NCI-H1930 (cell line): ENCODE measurements at regions not wholly inside any gene's neighbourhood (a gene's known extent, or its start where the extent isn't known, plus 50 kb on each side); places are given as distances from the start of the nearest gene placed in this dataset.
"Not testable (repeated sequence)": the region's sequence is repeated elsewhere in the genome, so short reads cannot be mapped to it uniquely, and the experiment has no call there.

Experiments used
- DNase-seq, 2 experiments: peaks; one replicate each; lab custom pipeline; 2025; lab: John Stamatoyannopoulos, UW

DNA sequence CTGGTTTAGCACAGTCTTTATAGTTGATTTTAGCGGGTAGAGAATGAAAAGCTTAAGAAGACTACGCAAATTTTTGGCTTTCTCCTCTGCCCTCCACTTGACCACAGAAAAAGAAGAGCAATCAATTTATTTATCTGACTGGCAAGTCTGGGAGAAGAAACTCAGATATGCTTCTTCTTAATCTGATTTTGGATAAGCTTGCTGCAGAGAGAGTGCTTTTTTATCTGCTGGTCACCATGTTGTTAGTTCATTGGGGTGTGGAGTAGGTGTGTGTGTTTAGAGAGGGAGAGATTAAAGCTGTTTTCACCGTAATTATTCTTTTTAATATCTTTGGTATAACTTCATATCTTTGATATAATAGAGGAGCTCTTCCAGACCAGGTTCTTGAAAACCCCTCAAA, 471.4 kb upstream of the SLC10A2 start:
- no peak for DNase-seq

DNA sequence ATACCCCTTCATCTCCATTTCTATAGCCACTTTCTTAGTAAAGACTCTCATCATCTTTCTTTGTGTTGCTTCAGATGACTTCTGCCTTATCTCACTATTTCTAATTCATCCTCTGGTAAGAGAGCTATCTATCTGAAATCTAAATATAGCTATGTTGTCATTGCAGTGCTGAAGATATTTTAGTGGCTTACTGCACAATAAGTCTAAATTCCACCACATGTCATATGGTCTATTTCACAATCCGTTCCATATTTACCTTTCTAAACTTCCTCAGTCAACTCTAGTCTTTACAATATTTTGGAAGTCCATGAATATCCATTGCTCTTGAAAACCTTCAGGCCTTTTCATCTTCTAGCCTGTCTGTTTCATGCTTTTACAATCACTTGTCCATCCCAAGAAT, 465.1 kb upstream of the SLC10A2 start:
- no peak for DNase-seq

DNA sequence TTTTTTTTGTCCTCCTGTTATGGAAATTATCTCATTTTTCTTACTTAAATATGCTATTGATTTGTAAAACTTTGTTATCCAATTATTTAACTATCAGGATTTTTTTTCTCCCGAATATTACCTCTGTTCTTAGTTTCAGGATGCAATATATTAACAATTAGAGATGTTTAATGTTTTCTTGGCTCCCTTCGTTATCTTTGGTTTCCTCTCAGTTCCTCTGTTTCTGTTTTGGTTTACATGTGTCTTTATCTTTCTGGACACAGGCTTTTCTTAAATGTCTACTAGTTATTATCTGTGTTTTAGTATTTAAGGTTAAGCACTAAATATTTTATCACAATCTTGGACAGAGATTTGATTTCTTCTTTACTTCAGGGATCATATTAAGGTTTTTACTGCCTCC, 462.2 kb upstream of the SLC10A2 start:
- DNase-seq = no peak

DNA sequence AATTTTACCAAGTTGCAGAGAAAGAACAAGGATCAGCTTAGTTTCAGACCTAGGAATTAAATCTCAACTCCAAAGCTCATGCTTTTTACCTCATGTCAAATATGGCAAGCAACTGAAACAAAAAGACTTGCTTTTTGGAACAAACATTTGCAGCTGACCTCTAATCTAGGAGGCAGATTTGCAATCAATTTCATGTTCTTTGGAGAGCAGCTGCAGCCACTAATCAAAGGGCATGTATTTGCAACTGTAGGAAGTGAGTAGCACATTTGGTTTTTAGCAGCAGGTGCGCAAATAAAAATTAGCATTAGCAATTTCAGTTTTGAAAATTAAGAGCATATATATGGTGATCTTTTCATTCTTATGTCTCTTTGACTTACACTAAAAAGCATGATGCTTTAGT, 459.3 kb upstream of the SLC10A2 start:
- DNase-seq = peak in 1 of 2 experiments; percentile 38

DNA sequence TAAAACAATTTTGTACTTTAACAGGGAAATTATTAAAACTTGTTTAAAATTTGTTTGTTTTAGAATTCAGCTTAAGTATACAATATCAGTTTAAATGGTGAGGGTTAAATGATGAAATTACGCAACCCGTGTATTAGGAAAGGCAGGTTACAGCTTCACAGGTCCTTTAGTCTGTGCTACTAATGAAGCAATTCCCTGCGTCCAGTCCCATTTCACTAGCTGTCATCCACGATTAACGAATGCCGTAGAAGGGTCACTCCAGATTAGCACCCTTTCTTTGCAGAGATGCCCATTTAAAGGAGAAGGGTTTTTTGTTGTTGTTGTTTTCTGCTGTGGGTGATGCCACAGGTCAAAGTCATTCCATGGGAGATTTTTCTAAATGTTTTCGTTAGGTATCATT, 457.6 kb upstream of the SLC10A2 start:
- no peak for DNase-seq

DNA sequence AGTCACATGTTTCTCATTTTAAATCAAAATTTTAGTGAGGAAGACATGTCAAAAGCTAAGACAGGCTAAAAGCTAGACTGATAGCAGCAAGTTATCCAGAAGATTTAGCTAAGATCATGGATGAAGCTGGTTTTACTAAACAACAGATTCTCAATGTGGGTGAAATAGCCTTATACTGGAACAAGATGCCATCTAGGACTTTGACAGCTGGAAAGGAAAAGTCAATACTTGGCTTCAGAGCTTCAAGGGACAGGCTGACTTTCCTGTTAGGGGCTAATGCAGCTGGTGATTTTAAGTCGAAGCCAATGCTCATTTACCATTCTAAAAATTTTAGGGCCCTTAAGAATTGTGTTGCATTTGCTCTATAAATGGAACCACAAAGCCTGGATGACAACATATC, 455.3 kb upstream of the SLC10A2 start:
- DNase-seq = no peak

DNA sequence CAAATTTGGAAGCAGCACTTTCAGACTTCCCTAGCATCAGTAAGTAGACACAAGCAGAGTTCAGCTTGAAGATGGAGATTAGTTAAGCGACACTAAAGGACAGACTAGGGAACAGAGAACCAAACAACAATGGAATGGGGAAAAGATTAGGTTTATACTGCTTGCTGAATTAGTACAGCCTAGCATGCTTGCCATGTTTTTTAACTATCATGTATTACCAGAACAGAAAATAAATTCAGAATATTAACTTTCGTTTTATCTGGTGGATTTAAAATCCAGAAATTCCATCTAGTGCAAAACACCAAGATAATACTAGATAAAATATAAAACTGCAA, 451.5 kb upstream of the SLC10A2 start:
- DNase-seq = no peak

DNA sequence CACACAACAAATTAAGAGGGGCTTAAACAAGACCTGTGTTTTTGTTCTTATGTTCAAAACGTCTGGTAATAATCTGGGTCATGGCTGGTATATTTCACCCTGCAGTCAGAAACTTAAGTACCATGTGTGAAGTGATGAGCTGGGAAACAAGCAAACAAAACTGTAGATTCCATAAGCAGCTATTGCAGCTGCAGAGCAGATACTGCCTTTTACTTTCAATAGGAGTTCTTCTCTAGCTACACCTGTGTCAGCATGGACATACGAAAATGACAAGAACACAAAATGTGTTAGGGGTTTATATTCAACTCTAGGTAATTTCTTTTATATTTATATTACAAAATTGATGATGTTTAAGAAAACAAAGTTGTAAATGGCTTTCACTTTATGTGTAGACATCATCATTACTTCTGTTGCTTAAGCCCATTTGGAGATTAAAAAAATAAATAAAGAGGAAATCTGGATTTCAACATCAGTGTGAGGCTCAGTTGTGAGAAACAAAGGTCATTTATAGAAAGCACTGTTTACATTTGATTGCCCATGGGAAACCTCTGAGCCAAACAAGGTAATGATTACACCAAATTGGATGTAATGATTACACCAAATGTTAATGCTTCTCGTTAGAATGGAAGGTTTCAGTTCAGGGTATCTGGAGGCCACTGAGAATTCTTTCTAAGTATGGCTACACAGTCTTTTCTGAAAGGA, 451.0 kb upstream of the SLC10A2 start:
- peak; percentile 87 to 90 for DNase-seq

DNA sequence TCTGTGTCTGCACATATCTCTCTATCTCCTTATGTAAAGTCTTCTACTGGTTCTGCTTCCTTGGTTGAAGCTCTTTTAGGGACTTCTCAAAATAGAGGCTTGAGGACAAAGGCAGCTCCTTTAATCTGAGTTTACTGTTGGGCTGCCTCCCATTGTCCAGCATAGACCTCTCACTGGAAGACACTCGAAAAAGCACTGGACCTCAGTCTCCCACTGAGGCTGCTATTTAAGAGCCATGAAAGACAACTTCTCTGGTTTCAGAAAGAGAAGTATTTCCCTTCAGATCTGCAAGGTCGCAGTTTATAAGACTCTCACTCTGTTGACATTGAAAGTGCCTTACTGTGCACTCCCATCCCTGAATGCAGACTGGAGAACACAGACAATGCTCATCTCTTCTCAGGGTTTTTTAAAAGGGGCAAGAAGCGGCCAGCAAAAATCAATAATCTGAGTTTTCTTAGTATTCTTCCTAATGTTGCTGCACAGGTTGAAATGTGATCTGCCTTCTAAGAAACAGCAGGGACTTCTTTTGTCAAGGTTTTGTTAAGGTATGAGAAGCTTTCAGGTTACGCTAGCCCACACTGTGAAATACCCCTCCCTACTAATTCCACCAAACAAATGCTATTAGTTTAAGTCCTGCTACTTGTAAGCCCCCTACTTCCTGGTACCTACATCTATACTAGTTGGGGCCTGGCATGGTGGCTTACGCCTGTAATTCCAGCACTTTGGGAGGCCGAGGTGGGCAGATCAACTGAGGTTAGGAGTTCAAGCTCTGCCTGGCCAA, 450.0 kb upstream of the SLC10A2 start:
- DNase-seq = no peak

DNA sequence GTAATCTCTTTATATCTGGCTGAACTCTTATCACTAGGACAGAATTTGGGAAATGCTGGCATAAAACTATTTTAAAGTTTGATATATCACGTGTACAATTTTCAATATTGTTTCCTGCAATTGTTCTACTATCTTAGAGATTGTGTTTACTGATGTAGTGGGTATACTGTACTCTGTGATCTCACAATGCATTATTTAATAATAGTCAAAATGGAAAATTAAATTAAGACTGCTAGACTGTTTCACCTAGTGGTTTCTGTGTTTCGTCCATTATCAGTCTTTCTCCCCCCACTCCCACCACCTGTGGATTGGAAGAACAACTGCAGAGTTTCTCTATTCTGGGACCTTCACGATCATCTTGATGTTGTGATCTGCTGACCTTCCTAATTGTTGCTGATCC, 449.2 kb upstream of the SLC10A2 start:
- no peak for DNase-seq

DNA sequence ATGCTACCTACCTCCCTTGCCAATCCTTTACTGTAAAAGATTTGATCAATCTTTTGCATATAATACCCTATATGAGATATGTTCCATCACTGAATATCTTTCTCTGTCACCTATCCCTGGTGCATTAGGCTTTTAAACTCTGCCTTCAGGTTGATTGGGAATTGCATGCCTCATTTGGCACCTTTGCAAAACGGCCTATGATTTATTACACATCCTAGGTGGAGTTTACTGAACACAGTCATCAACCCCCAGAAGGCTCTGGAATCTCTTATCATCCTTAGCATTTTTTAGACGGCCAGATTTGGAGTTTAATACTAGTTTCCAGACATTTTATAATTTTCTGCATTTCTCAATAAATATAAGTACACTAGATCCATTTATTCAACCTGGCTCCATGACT, 448.4 kb upstream of the SLC10A2 start:
- no peak for DNase-seq

DNA sequence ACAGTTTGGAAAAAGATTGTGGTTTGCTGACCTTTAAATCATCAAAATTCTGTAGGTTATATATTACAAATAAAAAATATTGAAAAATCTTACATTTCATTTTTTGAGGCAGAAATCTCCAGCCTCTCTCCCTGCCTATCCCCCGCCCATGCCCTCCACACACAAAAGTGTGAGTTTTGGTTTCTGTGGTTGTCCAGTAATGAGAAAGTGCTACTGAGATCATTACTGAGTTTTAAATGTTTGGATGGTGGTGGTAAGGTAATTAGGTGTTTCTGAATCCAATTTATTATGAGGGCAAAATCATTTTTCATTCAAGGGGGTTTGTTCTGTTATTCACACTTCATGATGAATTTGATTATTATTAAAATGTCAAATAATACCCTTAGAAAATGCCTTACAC, 448.0 kb upstream of the SLC10A2 start:
- DNase-seq = no peak

DNA sequence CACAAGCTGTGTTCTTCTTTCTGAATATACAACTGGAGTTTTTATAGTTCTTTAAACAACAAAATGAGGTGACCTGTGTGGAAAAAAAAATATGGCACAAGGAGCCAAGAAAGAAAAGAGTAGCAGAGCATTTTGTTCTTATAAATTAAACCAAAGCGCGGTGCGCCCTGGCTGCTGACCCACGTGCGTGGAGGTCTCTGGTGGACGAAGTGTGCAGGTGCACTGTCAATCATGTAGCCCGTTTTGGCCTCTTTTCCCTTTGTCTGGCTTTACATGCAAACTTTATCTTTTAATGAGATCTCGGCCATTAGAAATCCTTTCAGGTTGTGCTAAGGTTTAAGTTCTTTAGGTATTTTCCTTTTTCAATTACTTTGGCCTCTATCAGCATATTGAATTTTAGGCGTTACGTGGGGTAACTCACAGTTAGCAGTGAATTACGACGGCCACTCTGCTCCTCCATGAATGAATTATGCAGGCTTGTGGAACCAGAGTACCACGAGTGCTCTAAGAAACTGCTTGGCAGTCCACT, 443.9 kb upstream of the SLC10A2 start:
- no peak for DNase-seq

DNA sequence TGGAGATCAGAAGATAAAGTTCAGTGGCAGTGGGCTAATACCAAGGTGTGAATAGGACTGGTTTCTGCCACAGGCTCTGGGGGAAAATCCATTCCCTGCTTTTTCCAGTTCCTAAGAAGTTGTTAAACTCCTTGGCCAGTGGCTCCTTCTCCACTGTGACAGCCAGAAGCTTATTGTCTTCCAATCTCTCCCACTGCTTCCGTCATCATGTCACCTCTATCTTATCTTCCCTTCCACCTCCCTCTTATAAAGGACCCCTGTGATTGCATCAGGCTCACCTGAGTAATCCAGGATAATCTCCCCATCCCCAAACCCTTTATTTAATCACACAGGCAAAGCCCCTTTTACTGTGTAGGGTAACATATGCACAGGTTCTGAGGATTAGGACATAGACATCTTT, 431.2 kb upstream of the SLC10A2 start:
- DNase-seq = no peak

DNA sequence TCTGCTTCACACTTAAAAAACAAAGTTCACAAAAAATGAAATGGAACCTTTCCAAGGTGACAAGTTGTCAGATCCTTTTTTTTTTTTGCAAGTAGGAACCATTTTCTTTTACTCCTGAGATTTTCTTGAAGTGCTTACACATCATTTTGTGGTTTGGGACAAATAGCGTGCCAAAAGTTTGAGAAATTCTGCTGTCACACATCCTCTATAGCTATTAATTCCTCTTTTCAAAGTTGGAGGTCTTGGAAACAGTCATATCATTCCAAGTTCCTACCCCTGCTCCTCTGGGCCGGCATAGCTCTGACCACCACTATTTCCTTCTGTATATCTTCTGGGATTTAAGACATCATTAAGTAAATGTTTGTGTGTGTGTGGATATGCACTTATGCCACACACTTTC, 421.6 kb upstream of the SLC10A2 start:
- DNase-seq = no peak

DNA sequence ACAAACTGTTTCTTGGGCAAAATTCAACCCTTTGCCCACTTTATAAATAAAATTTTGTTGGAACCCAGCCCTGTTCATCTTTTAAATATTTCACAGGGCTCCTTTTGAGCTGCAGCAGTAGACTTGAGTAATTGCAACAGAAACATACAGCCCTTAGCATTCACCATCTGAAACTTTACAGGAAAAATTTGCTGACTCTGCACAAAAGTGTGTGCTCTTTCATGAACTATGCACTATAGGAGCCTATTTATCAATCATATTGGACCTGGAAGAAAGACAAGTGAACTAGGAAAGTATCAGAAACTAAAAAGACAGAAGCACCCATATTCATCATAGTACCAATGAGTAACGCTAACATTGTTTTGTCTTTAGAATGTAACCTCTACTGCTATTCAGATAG, 406.9 kb upstream of the SLC10A2 start:
- DNase-seq = no peak

DNA sequence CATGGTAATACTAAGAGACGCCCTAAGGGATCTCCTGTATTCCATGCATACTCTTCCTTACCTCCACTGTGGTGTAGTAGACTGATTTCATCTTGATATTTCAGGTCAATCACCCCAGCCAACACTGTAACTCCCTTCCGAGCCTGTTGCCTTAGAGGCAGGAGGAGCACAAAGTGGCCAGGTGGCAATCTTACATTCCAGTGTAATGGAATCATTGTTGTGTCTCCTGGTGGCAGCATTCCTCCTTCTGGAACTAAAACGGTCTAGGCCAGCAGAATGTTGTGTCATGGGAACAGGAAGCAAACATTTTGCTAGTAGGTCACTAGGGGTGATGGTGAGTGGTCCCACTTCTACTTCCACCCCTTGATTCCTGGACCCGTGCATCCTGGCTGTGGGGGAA, 405.7 kb upstream of the SLC10A2 start:
- DNase-seq = no peak

DNA sequence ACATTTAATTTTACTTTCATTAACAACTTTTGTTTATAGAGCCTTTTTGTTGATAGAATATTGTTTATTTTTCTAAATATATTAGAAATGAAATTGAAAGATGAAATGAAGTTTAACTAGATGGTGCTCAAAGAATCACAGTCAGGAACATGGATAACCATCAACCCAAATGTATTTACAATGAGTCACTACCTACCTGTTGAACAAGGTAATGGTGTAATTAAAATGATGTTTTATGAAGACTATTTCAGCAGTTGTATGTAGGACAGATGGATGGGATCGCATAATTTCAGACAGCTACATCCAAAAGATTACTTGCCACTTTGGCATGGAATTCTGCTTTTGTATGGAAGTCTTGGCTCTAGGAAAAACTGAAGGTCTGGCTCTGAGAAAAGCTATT, 403.6 kb upstream of the SLC10A2 start:
- DNase-seq = no peak

DNA sequence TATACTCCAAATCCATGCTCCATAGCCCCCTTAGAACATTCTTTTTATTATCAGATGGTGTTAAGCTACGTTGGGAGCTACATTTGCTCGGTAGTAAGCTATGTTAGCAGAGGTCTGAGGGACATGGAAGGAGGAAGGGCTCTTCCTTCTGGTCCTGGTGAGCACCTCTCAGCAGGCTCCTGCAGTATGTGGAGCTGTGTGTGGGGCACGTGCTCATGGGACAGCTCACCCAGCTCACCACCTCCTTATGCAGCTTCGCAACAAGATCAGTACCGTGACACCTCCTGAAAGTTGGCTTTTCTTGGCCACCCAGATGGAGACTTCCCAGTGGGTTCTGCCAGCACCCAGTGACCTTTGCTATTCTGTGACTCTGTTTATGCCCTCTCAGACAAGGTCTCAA, 400.5 kb upstream of the SLC10A2 start:
- DNase-seq = no peak

DNA sequence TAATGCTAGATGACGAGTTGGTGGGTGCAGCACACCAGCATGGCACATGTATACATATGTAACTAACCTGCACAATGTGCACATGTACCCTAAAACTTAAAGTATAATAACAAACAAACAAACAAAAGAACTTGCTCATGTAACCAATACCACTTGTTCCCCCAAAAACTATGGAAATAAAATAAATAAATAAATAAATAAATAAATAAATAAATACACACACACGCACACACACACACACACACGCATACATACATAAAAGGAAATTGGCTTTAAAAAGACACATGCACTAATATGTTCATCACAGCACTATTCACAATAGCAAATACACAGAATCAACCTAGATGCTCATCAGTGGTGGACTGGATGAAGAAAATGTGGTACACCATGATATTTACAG, 394.0 kb upstream of the SLC10A2 start:
- not testable (repeated sequence) for DNase-seq

DNA sequence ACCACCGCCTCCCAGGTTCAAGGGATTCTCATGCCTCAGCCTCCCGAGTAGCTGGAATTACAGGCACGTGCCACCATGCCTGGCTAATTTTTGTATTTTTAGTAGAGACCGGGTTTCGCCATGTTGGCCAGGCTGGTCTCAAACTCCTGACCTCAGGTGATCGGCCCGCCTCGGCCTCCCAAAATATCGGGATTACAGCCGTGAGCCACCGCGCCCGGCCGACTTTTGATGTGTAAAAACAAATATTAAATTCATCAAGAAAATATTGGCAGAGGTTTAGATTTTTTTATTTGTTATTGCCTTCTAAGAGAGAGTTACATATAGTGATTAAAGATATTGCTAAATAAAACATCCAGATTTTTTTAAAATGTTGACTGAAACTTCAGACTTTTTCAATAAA, 390.8 kb upstream of the SLC10A2 start:
- not testable (repeated sequence) for DNase-seq

DNA sequence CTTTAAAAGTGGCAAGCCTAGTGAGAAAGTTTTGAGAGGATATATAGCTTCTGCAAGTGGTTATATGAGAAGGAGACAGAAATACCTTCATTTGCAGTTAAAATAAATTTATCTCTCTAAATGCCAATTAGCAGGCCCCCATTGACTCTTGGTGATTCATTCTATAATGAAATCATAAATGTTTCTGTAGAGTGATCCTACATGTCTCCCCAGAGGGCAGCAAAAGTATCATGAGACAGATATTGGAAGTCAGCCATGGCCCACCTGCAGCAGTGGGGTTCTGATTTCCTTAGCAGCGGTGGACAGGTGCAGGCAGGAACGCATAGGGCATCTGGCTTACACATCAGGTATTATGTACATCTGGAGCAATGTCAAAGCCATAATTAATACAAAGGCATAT, 385.4 kb upstream of the SLC10A2 start:
- DNase-seq = peak; percentile 45 to 64

DNA sequence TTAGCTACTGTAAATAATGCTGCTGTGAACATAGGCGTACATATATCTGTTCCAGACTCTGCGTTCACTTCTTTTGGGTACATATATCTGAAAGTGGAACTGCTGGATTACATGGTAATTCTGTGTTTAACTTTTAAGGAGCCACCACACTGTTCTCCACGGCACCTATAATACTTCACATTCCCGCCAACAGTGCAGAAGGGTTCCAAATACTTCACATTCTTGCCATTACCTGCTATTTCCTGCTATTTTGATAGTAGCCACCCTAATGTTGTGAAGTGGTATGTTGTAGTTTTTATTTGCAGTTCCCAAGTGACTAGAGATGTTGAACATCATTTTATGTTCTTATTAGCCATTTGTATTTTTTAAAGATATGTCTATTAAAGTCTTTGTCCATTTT, 377.4 kb upstream of the SLC10A2 start:
- no peak for DNase-seq

DNA sequence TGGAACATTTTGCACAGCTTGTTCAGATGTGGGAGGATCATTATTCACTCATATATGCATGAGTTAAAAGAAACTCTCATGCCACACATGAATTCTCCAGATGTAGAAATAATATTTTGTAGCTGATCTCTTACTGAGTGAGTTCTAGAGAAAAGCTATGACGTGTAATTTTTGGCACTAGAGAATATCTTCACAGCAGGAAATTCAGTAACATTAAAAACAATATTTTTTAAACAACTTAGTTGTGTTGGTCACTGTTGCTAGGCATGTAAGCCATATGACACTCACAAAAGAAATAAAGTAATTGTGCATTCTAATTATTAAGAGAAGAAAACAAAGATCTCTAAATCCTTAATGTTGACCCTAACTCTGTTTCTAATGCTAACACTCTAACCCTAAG, 371.4 kb upstream of the SLC10A2 start:
- DNase-seq = no peak
